GM19372 (cell line): ENCODE measurements at regions not wholly inside any gene's neighbourhood (a gene's known extent, or its start where the extent isn't known, plus 50 kb on each side); places are given as distances from the start of the nearest gene placed in this dataset.

ENCODE experiments used
- ATAC-seq: cut with Tn5 transposase; IDR thresholded peaks from one replicate; pipeline ENCODE4 v1.9.1; 2021; ENCODE audit warnings: mild to moderate bottlenecking, low read depth, moderate library complexity; ENCODE audit not compliant: unreplicated experiment

DNA sequence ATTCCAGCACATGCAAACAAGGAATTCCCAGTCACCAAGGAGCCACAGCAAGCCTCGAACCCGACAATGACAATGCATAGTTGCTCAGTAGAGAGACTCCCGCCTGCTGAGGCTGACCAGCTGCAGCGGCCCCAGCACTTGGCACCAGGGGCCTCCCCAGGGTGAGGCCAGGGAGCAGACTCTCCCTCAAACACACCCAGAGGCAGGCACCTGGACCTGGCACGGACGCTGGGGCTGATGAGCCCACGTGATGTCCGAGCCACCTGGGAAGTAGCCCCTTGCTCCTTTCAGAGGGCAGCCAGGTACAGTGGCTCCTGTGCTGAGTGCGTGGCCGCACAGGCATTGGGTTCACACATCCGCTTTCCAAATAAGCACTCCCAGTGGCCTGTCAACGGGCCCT is 315.9 kb upstream of the TGFBR2 start:
- ATAC-seq = no peak

GRCh38 chr3:30292192-30292893 is 314.1 kb upstream of the TGFBR2 start:
- no peak for ATAC-seq

DNA sequence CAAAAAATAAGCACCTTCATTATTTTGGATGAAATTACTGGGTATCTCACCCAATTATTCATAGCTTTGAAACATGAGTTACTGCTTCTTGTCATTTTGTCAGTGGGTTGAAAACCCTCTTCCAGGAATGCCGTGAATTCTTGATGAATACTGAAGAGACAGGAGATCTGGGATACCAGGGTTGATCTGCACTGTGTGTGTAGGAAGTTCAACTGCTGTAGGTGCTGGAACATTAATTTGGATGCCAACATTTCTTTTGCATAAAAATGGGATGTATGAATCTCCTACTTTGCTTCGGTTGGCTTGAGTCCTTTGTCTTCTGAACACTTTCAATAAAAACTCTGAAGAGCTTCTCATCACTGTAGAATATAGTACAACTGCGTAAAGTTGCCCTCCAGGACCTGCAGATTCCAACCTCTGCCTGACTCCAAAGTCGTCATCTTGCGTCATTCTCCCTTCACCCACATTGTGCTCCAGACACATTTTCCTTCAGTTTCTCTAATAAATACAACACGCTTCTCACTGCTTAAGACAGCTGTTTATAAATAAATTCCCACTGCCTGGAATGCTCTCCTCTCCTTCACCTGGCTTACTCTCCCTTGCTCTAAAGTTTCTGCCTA is 312.7 kb upstream of the TGFBR2 start:
- ATAC-seq = no peak

DNA sequence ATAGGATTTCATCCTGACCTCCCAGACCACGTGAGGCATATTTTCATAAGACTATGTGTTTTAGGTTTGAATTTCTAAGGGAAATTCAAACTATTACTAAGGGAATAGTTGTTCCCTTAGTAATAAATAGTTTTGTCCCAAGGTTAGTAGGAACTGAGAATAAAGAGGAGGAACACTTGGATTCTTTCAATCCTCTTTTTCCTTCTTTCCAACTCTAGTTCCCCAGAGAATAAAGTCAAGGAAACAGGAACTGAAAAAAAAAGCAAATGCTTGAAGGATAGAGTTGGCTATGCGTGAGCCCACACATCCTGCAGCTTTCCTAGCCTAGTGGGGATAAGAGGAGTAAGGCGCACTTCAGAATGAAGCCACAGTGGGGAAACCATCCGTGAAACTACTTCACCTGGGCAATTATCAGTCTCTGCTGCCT is 312.1 kb upstream of the TGFBR2 start:
- no peak for ATAC-seq

DNA sequence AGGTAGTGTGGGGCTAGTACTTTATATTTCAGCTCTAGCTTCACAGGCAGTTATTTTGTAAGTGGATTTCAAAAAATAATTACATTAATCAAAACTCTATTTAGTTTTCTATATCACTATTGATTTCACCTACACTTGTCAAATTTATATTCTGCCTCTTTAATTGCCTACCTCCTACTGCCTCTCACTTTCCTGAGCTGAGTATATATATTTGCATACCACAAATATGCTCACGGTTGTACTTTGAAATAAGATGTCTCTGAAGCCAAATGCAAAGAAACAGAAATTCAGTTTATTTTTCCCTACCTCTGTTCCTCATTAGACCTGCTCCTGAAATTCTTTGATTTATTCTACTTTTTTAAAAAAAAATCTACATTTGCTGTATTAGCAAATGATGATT is 309.3 kb upstream of the TGFBR2 start:
- ATAC-seq = no peak

DNA sequence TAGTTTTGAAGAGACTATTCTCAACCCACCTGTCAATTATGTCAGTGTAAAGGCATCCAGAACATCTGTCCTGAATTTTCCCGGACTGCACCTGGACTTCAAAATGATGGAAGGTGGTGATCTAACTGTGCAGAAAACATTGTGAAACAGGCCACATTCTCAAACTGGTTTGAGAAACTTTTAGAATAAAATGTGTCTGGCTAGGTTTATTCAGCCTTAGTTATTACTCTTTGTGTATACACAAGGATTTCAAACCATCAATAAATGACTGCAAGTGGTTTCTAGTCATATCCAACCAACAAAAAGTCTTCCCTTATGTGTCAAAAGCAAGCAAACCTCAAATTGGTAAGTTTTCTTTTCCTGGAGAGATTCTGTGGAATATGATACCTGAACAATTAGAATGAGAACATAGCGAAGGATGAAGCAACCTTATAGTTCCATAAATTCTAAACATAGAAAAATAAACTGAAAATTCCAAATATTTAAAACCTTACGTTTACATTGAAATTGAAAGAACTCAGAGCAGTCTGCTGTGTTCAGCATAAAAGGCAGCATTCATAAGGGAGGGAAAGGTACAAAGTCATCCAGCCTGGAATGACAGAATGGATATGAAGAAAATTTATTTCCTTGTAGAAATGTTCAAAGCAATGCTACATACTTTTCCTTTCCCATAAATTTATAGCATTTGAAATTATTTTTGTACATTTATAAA is 306.6 kb upstream of the TGFBR2 start:
- no peak for ATAC-seq

GRCh38 chr3:30300809-30301208 is 305.6 kb upstream of the TGFBR2 start:
- no peak for ATAC-seq

DNA sequence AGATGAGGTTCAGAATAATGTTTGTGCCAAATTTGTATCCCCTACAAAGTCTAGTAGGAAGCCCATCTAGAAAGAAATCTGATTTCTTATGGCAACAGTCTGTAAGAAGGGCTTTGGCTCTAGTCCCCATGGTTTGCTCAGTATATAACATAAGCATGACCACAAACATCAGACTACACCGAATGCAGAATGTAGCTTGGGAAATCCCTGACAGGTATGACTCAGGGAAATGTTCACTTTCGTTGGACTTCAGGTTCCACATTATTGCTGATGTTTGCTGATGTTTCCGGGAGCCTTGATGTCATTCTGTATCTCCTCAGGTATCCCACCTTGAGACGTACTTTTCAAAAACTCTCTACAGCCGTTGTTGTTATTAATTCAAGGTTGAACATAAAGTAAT is 304.4 kb upstream of the TGFBR2 start:
- no peak for ATAC-seq

DNA sequence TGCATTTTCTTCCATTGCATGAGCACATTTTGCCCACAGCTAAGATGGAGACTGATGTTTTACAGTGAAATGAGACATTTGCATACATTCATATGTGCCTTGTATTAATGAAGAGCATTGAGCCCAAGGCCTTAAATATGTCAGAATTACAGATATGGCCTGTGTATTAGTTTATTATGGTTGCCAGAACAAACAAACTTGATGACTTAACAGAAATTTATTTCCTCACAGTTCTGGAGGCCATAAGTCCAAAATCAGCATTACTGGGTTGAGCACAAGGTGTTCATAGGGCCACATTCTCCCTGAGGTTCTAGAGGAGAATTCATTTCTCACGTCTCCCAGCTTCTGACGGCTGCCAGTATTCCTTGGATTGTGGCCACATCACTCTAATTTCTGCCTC is 302.6 kb upstream of the TGFBR2 start:
- no peak for ATAC-seq

- no peak for ATAC-seq
Observed at GRCh38 chr3:30305021-30305420, 301.4 kb upstream of the TGFBR2 start.

GRCh38 chr3:30306896-30307295 is 299.5 kb upstream of the TGFBR2 start:
- ATAC-seq = no peak

- ATAC-seq = no peak
Observed at GRCh38 chr3:30307372-30307950, 298.9 kb upstream of the TGFBR2 start.

DNA sequence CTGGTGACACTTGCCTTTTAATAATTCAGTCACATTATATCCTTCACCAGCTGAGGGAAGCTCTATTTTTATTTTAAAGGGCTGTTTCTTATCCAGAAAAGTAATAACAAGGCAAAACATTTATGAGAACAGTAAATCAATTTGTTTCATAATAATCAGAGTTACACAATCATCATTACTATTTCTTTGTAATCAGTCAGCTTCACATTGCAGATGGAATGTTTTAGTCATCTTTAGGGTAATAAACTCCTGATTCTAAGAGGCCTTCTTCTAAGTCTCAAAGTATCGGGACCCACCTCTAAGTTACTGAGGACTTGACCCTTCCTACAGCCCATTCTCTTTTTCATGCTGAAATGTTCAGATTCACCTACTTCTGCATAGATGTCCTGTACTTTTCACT is 298.3 kb upstream of the TGFBR2 start:
- ATAC-seq = no peak

DNA sequence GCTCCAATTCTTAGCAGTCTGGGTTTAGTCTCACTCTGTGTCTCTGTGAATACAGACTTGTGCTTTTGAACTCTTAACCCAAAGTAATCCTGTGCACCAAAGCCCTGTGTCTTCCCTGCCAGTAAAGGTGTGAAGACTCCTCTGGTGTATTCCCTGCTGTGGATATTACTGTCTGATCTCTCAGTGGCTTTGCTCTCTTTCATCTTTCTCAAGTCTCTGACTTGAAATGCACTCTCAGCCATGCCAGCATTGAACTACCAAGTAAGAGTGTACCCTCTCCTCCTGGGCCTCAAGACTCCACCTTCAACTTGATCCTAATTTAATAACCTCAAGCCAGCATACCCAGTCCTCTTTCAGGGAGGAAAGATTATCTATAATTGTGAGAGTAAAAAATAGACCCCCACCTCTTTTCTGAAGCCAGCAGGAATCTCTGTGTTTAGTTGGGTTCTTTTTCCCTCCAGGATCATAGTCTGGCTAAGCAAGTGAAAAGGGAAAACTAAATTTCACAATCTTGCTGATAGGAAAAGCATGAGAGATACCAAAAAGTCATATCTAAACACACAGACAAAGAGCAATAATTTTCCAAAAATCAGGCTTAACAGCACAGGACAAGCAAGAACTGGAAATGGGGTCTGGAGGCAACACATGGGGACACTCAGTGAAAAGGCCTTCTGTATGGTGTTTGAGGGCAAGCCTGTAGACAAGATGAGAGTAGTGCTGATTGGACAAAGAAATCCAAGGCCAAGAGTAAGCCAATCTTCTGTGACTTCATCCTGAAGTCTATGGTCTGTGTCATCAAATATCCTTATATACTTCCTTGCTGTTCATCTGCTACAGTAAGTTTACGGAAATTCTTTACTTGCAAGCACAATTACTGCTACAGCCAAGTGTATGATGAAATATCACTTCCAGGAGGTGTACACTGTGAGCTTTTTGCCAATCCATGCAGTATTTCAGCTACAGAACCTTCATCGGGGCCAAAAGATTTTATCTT is 296.1 kb upstream of the TGFBR2 start:
- no peak for ATAC-seq

DNA sequence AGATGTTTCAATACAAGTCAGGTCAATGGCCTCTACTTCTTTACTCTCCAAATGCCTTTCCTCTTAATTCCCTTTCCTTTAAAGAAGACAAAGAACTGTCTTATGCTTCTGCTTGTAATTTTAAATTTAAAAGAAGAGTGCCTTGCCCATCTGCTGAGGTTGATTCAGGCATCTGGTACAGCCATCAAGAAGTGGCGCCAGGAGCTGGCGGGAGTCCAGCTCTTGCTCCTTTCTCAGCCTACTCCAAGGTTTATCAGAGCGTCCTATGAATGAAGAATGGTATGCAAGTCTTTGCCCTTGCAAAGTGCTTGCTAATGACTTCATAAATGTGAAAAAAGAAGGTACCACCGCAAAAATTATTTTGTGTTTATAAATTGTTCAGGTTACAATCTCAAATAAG is 294.6 kb upstream of the TGFBR2 start:
- ATAC-seq = no peak

- no peak for ATAC-seq
Observed at GRCh38 chr3:30313840-30314239, 292.6 kb upstream of the TGFBR2 start.

DNA sequence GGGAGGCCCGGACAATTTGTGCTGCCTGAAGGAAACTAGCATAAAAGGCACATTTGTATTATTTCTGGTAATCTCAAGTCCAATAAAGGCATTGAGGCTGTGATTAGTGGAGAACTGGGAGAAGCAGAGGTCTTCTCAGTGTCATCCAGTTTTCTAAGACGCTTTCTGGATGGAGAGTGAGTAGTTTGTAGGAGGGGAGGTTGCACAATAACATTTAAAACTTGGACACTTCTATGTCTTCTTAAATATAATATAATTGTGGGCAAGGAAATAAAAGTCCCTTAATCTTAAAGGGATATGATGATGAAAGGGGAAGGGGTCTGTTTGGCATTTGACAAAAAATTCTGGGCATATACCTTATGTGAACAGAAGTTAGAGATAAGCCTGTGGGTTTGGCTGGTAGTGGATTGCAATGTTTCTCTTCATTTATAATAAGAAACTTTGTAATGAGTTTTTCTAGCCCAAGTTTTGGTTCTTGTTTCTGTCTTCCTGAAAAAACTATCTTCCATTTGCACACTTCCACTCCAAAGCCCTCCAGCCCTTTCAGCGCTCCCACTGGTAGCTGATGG is 291.6 kb upstream of the TGFBR2 start:
- ATAC-seq = no peak

DNA sequence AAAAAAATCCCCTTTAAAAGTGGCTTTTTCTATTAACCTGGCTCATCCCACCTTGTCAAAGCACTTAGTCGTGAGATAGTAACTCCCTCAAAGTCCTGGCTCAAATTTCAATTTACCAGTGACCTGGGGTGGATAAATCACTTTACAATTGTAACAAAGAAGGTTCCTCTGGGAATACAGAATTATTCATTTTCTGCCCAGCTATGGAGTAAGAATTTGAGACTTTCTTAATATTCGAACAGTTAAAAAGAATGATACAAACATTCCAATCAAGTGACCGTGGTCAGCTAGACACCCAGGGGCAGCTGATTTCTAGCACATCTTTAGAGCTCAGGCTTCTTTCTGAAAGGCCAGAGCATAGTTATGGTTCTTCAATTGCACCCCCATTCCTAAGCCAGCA is 291.0 kb upstream of the TGFBR2 start:
- no peak for ATAC-seq

DNA sequence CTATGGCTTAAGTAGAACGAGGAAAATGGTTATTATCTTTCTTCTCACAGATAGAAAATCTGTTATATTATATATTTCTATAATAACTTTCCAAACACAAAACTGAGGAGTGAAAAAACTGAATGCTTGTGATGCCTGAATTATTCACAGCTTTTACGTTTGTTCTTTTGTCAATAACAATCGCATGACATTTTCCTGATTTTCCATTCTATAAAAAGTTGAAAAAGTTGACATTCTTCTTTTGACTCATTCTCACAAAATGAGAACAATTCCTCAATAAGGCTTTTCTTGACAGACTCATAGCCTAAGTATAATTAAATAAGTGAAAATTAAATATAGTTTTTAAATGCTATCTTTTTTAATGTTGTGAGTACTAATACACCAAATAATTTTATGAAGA is 288.8 kb upstream of the TGFBR2 start:
- no peak for ATAC-seq

- ATAC-seq = no peak
Observed at GRCh38 chr3:30318110-30318509, 288.3 kb upstream of the TGFBR2 start.
